SH-SY5Y (cell line): ENCODE measurements at regions not wholly inside any gene's neighbourhood (a gene's known extent, or its start where the extent isn't known, plus 50 kb on each side); places are given as distances from the start of the nearest gene placed in this dataset.

Source experiments
- GATA2 ChIP-seq: IDR thresholded peaks from 2 replicates; pipeline ENCODE4 v1.6.1; 2011; ENCODE audit warnings: mild to moderate bottlenecking, low read depth, low read length
- GATA3 ChIP-seq: IDR thresholded peaks from 2 replicates; pipeline ENCODE4 v1.6.1; 2011; ENCODE audit warnings: low read depth, mild to moderate bottlenecking, low read length, moderate library complexity

DNA sequence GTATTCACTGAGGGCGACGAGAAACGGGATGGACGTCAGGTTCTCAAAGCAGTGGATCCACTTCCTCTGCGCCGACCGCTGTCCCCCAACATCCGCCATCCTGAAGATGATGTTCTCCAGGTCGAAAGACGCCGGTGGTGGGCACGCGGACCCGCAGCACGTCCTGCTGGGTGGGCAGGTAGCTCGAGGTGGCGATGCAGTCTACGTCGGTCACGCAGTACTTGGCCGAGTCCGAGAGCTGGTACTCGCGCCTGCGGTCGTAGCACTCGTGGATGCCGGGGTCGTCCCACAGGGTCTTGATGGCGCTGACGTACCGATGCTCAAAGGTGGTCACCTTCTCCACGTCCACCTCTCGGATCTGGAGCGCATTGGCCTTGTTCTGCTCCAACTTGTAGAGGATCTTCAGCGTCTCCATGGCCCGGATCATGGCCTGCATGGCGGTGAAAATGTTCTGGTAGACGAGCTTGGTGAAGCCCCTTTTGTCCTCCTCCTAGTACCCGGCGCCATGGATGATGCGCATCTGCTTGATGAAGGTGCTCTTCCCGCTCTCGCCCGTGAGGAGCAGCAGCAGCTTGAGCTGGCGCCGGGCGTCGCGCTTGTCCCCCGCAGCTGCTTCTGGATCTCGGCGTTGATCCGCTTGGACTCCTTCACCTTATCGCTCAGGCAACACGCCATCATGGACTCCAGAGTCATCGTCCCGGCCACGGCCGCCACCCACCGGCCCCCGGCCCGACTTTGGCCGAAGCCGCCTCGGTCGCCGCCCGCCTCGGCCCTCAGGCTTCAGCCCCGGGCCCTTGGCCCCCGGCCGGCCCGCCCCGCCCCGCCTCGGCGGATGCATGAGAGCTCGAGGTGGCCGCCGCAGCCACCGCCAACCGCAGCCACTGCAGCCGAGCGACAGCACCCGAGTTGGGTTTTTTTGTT lies 122.9 kb upstream of the KCTD7 start:
- TF ChIP-seq GATA3: no peak
- no peak for TF ChIP-seq GATA2

DNA sequence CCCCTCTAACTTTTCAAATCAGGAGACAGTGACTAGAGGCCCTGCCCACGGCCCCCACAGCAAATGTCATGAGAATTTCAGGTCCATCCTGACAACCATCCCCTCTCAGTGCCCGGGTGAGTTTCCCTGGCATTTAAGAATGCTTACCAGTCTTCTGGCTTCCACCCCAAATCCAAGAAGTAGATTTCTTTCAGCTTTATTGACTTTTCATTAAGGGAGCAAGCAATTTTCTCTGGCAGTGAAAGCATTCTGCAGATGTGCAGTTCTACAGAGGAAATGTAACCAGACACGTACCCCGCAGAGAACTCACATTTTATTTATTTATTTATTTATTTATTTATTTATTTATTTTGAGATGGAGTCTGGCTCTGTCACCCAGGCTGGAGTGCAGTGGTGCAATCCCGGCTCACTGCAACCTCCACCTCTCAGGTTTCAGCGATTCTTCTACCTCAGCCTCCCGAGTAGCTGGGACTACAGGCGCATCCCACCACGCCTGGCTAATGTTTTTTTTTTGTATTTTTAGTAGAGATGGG lies 120.9 kb upstream of the KCTD7 start:
- no peak for TF ChIP-seq GATA3
- no peak for TF ChIP-seq GATA2

DNA sequence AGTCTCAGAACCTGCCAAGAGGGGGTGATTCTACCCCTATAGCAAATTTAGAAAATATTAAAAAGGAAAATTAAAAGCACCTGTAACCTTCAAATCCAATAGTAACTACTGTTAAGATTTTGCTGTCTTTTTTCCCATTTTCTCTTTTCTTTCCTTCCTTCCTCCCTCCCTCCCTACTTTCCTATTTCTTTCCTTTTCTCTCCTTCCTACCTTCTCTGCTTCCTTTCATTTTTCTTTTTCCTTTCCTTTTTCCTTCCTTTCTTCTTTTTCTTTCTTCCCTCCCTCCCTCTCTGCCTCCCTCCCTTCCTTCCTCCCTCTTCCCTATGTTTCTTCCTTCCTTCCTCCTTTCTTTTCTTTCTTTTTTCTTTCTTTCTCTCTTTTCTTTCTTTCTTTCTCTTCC lies 120.2 kb upstream of the KCTD7 start:
- TF ChIP-seq GATA2 (no peak), GATA3 (no peak)

DNA sequence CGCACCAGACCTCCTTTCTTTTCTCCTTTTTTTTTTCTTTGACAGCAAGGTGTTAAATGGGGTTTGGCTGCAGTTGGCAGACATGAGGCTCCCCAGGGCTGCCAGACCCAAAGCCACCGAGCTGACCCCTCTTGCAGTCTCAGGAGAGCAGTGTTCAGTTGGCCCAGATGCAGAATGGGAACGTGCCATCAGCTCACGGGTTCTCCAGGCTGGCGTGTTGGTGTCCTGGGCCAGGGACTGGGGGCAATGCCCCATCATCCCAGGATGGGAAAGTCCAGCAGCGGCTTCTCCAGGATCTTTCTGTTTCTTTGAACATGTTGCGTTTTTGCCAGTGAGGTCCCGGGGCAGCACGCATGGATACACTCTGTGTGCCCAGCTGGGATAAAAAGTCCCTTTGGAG lies 114.6 kb upstream of the KCTD7 start:
- TF ChIP-seq GATA2: no peak

DNA sequence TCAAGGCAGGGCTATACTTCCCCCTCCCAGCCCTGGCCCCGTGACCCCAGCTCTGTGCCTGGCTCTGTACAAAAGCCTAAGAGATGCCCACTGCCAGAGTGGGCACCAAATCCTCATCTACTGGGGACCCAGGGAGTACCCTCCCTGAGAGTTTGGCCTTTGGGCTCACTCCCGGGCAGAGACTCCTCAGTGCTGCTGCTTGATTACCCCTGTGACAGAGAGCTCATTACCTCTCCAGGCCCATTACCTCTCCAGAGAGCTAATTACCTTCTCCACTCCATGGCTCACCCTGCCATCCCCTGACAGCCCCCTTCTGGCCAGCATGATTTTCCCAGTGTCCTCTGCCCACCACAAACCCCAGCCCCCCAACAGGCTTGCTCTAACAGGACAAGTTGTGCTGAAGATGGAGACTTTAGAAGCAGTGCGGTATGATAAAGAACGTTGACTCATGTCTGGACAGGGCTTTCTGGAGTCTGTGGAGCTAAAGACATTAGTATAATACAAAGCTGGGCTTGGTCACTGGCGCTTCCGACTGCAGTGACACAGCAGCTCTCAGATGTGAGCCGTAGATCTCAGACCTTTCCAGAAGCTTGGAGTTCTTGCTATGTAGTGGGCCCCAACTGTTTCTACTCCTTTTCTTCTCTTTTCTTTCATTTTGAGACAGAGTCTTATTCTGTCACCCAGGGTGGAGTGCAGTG lies 111.3 kb upstream of the KCTD7 start:
- TF ChIP-seq GATA2: no peak
- TF ChIP-seq GATA3: no peak

DNA sequence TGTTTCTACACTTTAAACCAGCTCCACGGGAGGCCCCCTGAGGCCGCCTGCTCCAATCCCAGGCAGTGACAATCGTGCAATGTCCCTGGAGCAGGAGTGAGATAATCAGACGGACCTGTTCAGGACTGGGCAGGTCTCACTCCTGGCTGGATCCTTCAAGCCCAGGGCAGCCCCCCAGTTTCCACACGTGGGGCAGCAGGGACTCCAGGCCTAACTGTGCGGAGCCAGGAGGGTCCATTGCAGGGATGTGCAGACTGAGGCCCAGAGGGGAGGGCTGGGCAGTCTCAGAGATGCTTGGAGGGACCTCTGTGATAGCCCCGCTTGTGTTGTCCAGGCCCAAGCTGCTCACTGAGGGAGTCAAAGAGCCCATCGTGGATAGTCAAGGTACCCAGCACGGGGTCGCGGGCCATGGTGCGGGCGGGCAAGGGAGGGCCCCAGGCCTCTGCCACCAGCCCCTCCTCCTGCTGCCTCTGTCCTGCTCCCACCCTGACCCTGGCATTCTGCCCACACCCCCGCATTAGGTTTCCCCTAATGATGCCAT lies 110.5 kb upstream of the KCTD7 start:
- TF ChIP-seq GATA2 (no peak), GATA3 (no peak)

DNA sequence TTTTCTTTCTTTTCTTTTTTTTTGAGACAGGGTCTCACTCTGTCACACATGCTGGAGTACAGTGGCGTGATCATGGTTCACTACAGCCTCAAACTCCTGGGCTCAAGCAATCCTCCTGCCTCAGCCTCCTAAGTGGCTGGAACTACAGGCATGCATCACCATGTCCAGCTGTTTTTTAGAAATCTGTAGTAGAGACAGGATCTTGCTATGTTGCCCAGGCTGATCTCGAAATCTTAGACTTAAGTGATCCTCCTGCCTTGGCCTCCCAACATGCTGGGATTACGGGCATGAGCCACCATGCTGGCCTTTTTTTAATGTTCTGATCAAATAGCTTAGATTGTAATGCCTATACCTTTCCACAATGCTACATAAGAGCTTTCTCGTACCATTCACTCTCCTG lies 107.0 kb upstream of the KCTD7 start:
- no peak for TF ChIP-seq GATA3
- TF ChIP-seq GATA2: no peak

DNA sequence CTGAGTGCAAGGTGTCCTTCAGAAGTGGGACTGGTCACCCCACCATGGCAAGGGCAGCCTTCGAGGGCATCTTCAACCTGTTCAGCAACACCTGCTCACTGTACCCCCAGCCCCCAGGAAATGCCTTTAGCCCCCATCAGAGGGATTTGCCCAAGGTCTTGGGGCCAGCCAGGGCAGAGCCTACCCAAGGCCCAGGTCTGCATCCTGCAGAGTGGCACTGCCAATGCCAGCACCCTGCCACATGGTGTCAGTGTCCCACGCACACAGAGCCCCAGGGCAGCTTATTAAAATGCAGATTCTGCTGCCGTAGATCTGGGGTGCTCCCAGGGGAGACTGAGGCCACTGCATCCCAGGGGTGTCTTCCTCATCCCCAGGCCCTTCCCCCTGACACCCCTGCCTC lies 106.2 kb upstream of the KCTD7 start:
- no peak for TF ChIP-seq GATA3
- TF ChIP-seq GATA2: no peak

DNA sequence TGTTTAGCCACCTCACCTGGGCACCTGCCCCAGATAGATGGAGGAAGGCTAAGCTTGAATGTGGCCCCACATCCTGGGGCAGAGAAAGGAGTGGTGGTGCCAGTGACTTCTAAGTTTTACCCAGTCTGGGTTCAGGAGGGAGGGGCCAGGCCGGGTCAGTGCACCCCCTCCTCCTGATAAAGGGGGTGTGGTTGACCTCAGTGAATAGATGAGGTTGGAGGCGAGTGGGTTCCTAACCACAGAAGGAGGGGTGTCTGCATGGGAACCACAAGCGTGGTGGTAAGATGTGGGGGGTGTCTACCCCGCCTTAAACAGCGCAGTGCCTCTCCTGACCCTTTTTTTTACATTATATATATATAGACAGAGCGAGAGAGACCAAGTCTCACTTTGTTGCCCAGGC lies 105.3 kb upstream of the KCTD7 start:
- no peak for TF ChIP-seq GATA3
- TF ChIP-seq GATA2: no peak

DNA sequence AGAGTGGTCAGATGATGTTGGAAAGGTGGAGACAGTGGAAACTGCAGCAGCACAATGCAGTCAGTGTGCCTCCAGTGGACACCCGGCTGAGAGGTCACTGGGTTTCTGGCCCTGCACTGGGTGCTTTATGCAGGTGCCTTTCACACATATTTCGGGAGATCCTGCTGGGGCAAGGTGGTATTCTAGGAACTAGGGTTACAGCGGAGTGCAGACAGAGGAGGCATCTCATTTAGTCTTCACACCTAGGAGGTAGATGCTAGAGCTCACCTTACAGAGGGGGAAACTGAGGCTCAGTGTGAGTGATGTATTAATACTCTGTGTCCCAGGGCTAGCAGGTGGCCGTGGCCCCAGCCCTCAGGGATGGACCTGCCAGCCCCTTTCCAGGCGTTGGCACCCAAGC lies 103.9 kb upstream of the KCTD7 start:
- TF ChIP-seq GATA2 (no peak), GATA3 (no peak)

DNA sequence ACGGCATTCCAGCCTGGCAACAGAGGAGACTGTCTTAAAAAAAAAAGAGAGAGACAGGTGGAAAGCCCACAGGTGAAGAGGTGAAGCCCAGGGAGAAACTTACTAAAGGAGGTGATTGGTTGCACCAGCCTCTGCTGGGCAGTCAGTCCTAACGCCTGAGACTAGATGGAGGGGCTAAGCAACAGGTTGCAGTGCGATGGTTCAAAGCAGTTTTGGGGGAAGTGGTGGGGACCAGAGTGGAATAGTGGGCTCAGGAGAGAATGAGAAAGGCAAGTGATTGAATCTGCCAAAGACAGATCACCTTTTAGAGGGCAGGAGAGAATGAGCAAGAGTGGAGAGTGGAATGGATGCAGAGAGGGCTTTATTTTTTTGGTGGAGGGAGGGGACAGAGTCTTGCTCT lies 100.0 kb upstream of the KCTD7 start:
- no peak for TF ChIP-seq GATA2
- no peak for TF ChIP-seq GATA3

DNA sequence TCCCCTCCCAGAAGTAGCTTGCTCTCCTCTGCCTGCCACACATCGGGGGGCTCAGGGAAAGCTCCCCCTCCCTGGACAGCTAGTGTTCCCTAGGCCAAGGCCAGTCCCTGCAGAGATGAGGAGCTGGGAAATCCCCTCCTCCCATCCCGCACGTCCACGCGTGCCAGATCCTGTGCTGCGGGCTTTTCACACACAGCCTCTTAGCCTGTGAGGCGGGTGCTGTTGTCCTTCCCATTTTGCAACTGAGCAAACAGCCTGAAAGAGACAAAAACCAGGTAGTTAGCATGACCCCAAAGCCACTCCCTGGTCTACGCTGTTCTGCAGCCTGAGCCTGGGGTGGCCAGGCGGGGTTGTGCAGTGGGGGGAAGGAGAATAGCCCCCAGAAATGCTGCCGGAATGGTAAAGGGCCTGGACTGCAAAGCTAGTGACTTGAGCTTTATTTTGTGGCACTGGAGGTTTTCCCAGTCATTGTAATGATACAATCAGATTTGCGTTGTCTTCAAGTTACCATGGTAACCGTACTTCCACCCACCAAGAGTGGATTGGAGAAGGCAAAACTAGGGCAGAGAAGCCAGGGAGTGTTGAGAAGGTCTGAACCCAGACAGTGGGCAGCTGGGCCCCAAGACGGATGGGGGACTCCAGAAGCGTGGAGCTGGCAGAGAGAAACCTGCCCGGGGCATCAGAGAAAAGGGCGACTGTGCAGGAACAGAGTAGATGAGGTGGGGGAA lies 98.6 kb upstream of the KCTD7 start:
- TF ChIP-seq GATA3: no peak
- TF ChIP-seq GATA2: peak; percentile 34; the same call in 1 of the 2 replicates

DNA sequence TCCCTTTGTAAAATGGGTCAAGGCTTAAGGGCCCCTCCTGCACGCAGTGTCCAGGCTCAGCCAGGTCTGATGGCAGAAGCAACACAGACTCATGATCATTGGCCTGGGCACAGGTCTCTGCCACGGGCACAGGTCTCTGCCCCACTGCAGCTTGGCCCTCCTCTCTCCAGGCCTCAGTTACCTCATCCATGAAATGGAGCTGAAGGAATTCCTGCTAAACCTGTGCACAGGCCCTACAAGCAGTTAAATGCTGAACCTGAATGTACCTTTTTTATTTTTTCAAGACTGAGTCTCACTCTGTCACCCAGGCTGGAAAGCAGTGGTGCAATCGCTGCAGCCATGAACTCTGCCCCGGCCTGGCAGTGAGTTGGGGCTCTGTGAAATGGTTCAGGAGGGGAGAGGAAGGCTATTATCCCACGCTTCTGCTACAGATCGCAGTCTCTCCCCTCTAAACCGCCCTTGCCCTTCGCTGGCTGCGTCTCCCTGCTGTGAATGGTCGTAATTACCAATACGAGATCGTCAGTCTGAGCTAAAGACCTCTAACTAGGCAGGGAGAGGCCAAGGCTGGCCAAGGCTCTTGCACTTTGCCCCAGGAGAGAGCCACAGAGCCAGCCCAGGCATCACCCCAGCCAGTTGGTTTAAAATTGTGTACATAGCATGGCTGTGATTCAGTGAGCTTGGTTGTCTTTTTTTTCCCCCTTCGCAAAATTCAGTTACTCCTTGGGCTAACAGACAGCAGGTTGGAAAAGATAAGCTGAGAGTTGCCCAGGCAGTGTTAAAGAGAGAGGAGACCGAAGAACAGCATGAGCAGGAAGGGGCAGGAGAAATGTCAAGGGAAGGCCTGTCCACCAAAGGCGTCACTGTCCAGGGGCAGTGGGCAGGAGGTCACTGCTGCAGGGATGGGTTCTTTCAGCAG lies 93.0 kb upstream of the KCTD7 start:
- no peak for TF ChIP-seq GATA2
- TF ChIP-seq GATA3: no peak
